Pancreas (tissue), 10 donors: ENCODE measurements at regions not wholly inside any gene's neighbourhood (a gene's known extent, or its start where the extent isn't known, plus 50 kb on each side); places are given as distances from the start of the nearest gene placed in this dataset.

Experiments
- ATAC-seq, 4 donors: fragments of 200-7000 bp; cut with Tn5 transposase; one replicate each; pipeline versions ENCODE4 v1.8.0 to v1.9.1; 2020; ENCODE audit warnings: mild to moderate bottlenecking in 4 of 4, moderate library complexity in 4 of 4
- DNase-seq, 6 donors: peaks; one replicate each; pipeline ENCODE4 v3.0.0-alpha.2; 2020
- FAIRE-seq: peaks from 2 replicates; lab custom pipeline; 2012; peaks lifted over from hg19 to GRCh38; lab: Jason Lieb, UNC
- H3K27ac ChIP-seq, 4 donors: fragments of 200-600 bp; sonication (generic); 1 replicate in 3 of 4; 2 replicates in 1 of 4; pipeline versions ENCODE4 v1.5.0 to v1.8.0; 2020
- H3K27me3 ChIP-seq, 4 donors: fragments of 200-600 bp; one replicate each; pipeline ENCODE4 v1.8.0; 2021
- H3K36me3 ChIP-seq, 3 donors: fragments of 200-600 bp; sonication (generic) in 1 of 3; one replicate each; pipeline versions ENCODE4 v1.5.0 to v1.8.0; 2020 to 2021
- H3K4me1 ChIP-seq, 3 donors: fragments of 200-600 bp; one replicate each; pipeline ENCODE4 v1.8.0; 2021
- H3K4me3 ChIP-seq, 4 donors: fragments of 200-600 bp; sonication (generic) in 2 of 4; one replicate each; pipeline versions ENCODE4 v1.5.0 to v1.8.0; 2020 to 2021
- H3K9me3 ChIP-seq, 4 donors: fragments of 200-600 bp; one replicate each; pipeline ENCODE4 v1.8.0; 2021
- WGBS, 2 donors: extraction: QIAGEN DNeasy Blood & Tissue Kit; methylation state at CpG; one replicate each; pipeline ENCODE4 v1.1.7; 2013; 5-methylcytosine and 5-hydroxymethylcytosine counted together
- intact Hi-C, 3 donors: fragments of 100-400 bp; cut with DNase I; formaldehyde crosslinking; loops; one replicate each; pipeline versions ENCODE4 v1.11.1 to v1.14.2; 2022
- TF ChIP-seq, protein P1 (sequence below), 4 donors: fragments of 200-600 bp; sonication (generic) in 3 of 4; IDR thresholded peaks; one replicate each; pipeline versions ENCODE4 v1.5.0 to v1.8.0; 2021; ENCODE audit warnings: antibody characterized with exemption in 4 of 4
- donor health status: healthy with polysubstance abuse.
- donor health status: DM: no; HTN: no; CAD: no; lungs with moderate emphysema.
- donor health status: DM: no; HTN: no; CAD: no.
- donor health status: control.
- donor health status: control.
- donor health status: Bipolar disorder and iron deficiency.
- donor health status: DM: yes; HTN: yes; CAD: no.
- donor health status: DM: no; HTN: no; CAD: no.
- donor health status: DM: no; HTN: no; CAD: no.
- donor health status: DM: yes; HTN: yes; CAD: no.

DNA sequence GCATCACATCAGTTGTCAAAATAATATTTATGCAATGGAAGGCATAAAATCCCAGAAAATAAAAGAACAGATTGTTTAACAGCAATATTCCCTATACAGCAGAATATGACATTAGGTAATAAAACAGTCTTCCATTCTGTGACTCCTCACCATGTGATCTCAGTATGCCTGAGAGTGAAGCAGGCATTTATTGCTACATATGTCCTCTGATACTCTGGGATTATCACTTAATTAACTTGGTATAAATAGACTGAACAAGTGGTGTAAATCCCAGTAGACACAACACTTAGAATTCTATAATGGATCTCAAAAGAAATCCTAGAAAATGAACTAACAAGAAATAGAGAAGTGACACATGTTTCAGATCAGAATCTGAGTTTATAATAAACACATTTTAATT is 841.3 kb downstream of the PDHA2 start:
- DNase-seq, result no peak
- TF ChIP-seq, protein P1, sequence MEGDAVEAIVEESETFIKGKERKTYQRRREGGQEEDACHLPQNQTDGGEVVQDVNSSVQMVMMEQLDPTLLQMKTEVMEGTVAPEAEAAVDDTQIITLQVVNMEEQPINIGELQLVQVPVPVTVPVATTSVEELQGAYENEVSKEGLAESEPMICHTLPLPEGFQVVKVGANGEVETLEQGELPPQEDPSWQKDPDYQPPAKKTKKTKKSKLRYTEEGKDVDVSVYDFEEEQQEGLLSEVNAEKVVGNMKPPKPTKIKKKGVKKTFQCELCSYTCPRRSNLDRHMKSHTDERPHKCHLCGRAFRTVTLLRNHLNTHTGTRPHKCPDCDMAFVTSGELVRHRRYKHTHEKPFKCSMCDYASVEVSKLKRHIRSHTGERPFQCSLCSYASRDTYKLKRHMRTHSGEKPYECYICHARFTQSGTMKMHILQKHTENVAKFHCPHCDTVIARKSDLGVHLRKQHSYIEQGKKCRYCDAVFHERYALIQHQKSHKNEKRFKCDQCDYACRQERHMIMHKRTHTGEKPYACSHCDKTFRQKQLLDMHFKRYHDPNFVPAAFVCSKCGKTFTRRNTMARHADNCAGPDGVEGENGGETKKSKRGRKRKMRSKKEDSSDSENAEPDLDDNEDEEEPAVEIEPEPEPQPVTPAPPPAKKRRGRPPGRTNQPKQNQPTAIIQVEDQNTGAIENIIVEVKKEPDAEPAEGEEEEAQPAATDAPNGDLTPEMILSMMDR (IDR thresholded peaks at IDR 0.05), result no peak
- no peaks in the 10 kb centered on the region for H3K27me3 ChIP-seq
- H3K27ac ChIP-seq, result no peak overlapping the region
- H3K36me3 ChIP-seq, result no peaks in the 10 kb centered on the region
- no peak overlapping the region for H3K4me3 ChIP-seq
- no peak for ATAC-seq
- intact Hi-C loops, result no loop called here
- H3K9me3 ChIP-seq, result no peaks in the 10 kb centered on the region
- H3K4me1 ChIP-seq, result no peaks in the 10 kb centered on the region
- FAIRE-seq, result no peak

DNA sequence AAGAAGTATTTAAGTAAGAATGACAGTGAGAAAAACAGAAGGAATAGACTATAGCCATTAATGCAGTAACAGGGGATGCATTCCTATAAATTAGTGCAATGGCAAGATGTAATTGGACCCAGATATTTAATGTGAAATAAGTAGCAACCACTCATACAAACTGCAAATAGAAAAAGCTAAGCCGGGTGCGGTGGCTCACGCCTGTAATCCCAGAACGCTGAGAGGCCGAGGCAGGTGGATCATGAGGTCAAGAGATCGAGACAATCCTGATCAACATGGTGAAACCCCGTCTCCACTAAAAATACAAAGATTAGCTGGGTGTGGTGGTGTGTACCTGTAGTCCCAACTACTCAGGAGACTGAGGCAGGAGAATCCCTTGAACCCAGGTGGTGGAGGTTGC is 845.8 kb downstream of the PDHA2 start:
- FAIRE-seq (no peak), ATAC-seq (no peak), DNase-seq (no peak)
- no peaks in the 10 kb centered on the region for H3K36me3 ChIP-seq
- H3K4me3 ChIP-seq, result no peak overlapping the region
- H3K27ac ChIP-seq, result no peak overlapping the region
- TF ChIP-seq, protein P1 (IDR thresholded peaks at IDR 0.05), result no peak
- intact Hi-C loops, result no loop called here
- no peaks in the 10 kb centered on the region for H3K27me3 ChIP-seq
- H3K9me3 ChIP-seq, result no peaks in the 10 kb centered on the region
- H3K4me1 ChIP-seq, result no peaks in the 10 kb centered on the region
- WGBS, 2 donors, result 89 to 90% methylated on average over 7 of the region's 7 CpGs

DNA sequence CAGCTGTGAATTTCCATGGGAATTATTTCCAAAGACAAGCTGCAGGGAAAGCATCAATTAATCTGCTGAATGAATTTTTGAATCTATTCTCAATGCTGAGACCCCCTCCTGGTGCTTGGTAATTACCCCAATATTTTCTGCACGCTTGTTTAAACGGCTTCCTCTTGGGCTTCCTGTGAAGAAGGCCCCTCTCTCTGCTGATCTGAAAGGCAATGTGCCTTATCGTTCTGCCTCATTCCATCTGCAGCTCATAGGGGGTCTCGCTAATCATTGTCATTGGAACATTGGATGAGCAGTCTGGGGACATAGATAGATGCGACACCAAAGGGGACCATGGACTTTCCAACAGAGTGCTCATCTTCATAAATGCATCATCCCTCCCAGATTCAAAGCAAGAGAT is 851.6 kb downstream of the PDHA2 start:
- intact Hi-C loops, result no loop called here
- Histone ChIP-seq H3K4me1 (no peaks in the 10 kb centered on the region), H3K36me3 (no peaks in the 10 kb centered on the region), H3K27me3 (no peaks in the 10 kb centered on the region), H3K4me3 (no peak overlapping the region), H3K9me3 (no peaks in the 10 kb centered on the region), H3K27ac (no peak overlapping the region)
- ATAC-seq, result no peak
- 85 to 92% methylated on average over 5 of the region's 5 CpGs for WGBS, 2 donors
- DNase-seq, result no peak
- TF ChIP-seq, protein P1 (IDR thresholded peaks at IDR 0.05), result no peak
- FAIRE-seq, result no peak

DNA sequence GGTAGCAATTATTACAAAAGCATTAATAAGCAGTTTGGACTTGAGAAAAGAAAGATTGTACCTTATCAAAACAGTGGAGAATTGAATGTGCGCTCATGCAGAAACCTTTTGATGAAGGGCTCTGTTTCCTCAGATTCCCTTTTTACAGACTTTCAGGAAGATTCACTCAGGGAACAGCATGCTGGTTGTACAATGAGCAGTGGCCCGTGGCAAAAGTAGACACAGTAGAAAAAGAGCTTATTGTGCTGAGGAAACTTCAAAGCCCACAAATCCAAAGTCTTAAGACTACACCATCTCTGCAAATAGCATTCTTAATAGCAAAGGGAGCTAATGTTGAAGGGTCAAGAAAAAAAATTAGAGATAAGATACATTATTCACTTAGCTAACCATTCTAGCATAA is 858.9 kb downstream of the PDHA2 start:
- TF ChIP-seq, protein P1 (IDR thresholded peaks at IDR 0.05), result no peak
- no peak overlapping the region for H3K4me3 ChIP-seq
- intact Hi-C loops, result no loop called here
- H3K9me3 ChIP-seq, result no peaks in the 10 kb centered on the region
- no peaks in the 10 kb centered on the region for H3K27me3 ChIP-seq
- DNase-seq (no peak), FAIRE-seq (no peak), ATAC-seq (no peak)
- 83 to 90% methylated on average over 2 of the region's 2 CpGs for WGBS, 2 donors
- H3K27ac ChIP-seq, result no peak overlapping the region
- H3K4me1 ChIP-seq, result peaks cover 0 to 5% (median 0%) of the 10 kb centered on the region in 3 donors
- H3K36me3 ChIP-seq, result no peaks in the 10 kb centered on the region

DNA sequence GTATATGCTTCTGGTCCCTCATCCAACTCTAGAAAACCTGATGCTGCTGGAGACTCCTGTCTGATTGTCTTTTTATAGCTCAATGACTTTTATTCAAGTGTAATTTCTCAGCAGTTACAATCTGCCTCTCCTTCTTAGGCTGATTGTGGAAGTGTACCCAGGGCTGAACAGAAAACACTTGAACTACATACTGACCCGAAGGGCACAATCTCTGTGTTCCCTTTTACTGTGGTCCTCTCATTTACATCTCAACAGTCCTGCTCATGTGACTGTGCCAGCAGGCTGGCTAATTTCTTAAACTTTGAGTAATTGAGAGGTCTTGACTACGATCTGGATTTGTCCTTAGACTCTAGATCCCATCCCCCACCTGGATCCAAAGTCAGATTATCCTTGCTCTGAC is 863.4 kb downstream of the PDHA2 start:
- ATAC-seq, result no peak
- no peak for FAIRE-seq
- TF ChIP-seq, protein P1 (IDR thresholded peaks at IDR 0.05), result no peak
- Histone ChIP-seq H3K36me3 (no peaks in the 10 kb centered on the region), H3K9me3 (no peaks in the 10 kb centered on the region), H3K27ac (no peak overlapping the region), H3K4me3 (no peak overlapping the region), H3K4me1 (no peaks in the 10 kb centered on the region), H3K27me3 (no peaks in the 10 kb centered on the region)
- no peak for DNase-seq
- intact Hi-C loops, result no loop called here
- 68 to 70% methylated on average over 2 of the region's 2 CpGs for WGBS, 2 donors
